ENCODE measurements at regions not wholly inside any gene's neighbourhood (a gene's known extent, or its start where the extent isn't known, plus 50 kb on each side); places are given as distances from the start of the nearest gene placed in this dataset.
"Not testable (repeated sequence)": the region's sequence is repeated elsewhere in the genome, so short reads cannot be mapped to it uniquely, and the experiment has no call there.

- Mint-ChIP-seq H3K4me3 (no peak overlapping the region), H3K27me3 (no peaks in the 10 kb centered on the region), H3K27ac (no peak overlapping the region), H3K36me3 (ENCODE audit: low read depth) (no peaks in the 10 kb centered on the region), H3K9me3 (peaks cover 8% of the 10 kb centered on the region), H3K4me1 (no peaks in the 10 kb centered on the region)
- CTCF ChIA-PET = no interaction called here
- DNase-seq = no peak
- POLR2A ChIA-PET = no interaction called here
Observed at GRCh38 chr16:5775916-5776315, 678.3 kb upstream of the EEF2KMT start.

- Mint-ChIP-seq H3K36me3 (ENCODE audit: low read depth) (no peaks in the 10 kb centered on the region), H3K27me3 (no peaks in the 10 kb centered on the region), H3K27ac (no peak overlapping the region), H3K4me1 (no peaks in the 10 kb centered on the region), H3K4me3 (no peak overlapping the region), H3K9me3 (peaks cover 10% of the 10 kb centered on the region)
- POLR2A ChIA-PET = no interaction called here
- CTCF ChIA-PET = no interaction called here
- DNase-seq = no peak
Observed at GRCh38 chr16:5770118-5770517, 672.5 kb upstream of the EEF2KMT start.

DNA sequence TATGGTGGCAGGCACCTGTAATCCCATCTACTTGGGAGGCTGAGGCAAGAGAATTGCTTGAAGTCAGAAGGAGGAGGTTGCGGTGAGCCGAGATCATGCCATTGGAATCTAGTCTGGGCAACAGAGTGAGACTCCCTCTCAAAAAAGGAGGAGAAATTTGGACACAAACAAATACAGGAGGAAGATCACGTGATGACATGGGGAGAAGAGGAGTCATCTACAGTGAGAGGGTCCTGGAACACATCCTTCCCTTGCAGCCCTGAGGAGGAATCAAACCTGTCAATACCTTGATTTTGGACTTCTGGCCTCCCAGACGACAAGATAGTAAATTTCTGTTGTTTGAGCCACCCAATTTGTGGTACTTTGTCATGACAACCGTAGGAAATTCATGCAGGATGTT, 671.9 kb upstream of the EEF2KMT start:
- no peaks in the 10 kb centered on the region for H3K4me1 Mint-ChIP-seq
- POLR2A ChIA-PET = no interaction called here
- CTCF ChIA-PET = no interaction called here

GRCh38 chr16:5768445-5768844, 670.9 kb upstream of the EEF2KMT start:
- H3K27me3 Mint-ChIP-seq = no peaks in the 10 kb centered on the region

More for the DNA sequence above, 671.9 kb upstream of the EEF2KMT start:
- Mint-ChIP-seq H3K27ac (no peak overlapping the region), H3K9me3 (peaks cover 10% of the 10 kb centered on the region), H3K4me3 (no peak overlapping the region), H3K36me3 (ENCODE audit: low read depth) (no peaks in the 10 kb centered on the region), H3K27me3 (no peaks in the 10 kb centered on the region)
- DNase-seq = no peak

DNA sequence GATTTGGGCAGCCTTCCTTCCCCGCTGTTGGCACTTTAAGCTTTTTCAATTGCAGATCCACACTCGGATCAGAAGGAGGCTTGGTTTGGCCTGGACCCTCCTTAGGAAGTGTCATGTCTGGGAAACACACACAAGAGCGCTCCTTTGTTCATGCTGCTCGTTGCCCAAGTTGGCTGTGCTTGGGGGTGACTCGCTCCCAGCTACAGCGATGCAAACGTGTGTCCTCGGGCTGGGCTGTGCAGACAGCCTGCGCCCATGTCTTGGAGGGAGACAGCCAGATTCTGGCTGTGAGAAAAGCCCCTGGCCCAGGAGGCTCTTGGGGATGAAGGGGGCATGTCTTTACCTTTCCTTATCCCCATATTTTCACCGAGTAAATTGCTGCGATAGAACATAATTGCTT, 665.6 kb upstream of the EEF2KMT start:
- H3K36me3 Mint-ChIP-seq (ENCODE audit: low read depth) = no peaks in the 10 kb centered on the region
- no peak overlapping the region for H3K4me3 Mint-ChIP-seq
- DNase-seq = no peak
- CTCF ChIA-PET = no interaction called here
- no peaks in the 10 kb centered on the region for H3K27me3 Mint-ChIP-seq
- no peak overlapping the region for H3K27ac Mint-ChIP-seq
- POLR2A ChIA-PET = no interaction called here
- H3K9me3 Mint-ChIP-seq = peaks cover 12% of the 10 kb centered on the region
- no peaks in the 10 kb centered on the region for H3K4me1 Mint-ChIP-seq

More at GRCh38 chr16:5768445-5768844, 670.9 kb upstream of the EEF2KMT start:
- Mint-ChIP-seq H3K4me1 (no peaks in the 10 kb centered on the region), H3K9me3 (peaks cover 10% of the 10 kb centered on the region), H3K4me3 (no peak overlapping the region), H3K36me3 (ENCODE audit: low read depth) (no peaks in the 10 kb centered on the region), H3K27ac (no peak overlapping the region)
- no peak for DNase-seq
- CTCF ChIA-PET = no interaction called here
- POLR2A ChIA-PET = no interaction called here

DNA sequence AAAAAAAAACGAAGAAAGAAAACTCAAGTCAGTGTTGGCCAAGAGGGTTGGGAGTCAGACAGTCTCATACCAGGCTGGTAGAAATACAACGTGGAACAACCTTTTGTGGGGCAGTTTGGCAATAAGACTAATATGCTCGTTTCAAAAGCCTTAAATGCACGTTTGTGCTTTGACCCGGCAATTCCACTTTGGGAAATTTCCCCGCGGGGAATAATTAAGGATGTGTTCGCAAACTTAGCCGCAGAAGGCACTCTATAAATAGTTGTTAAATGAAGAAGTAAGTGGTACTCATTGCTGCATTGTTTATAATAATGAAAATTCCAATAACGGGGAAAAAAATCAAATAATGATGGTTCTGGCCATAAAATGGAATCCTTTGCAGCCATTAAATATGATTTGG, 664.8 kb upstream of the EEF2KMT start:
- Mint-ChIP-seq H3K9me3 (peaks cover 12% of the 10 kb centered on the region), H3K4me1 (no peaks in the 10 kb centered on the region), H3K27ac (no peak overlapping the region), H3K36me3 (ENCODE audit: low read depth) (no peaks in the 10 kb centered on the region), H3K27me3 (no peaks in the 10 kb centered on the region), H3K4me3 (no peak overlapping the region)
- CTCF ChIA-PET = no interaction called here
- POLR2A ChIA-PET = no interaction called here
- DNase-seq = no peak

GRCh38 chr16:5761592-5761991, 664.0 kb upstream of the EEF2KMT start:
- no peak for DNase-seq
- CTCF ChIA-PET = no interaction called here
- Mint-ChIP-seq H3K36me3 (ENCODE audit: low read depth) (no peaks in the 10 kb centered on the region), H3K4me3 (no peak overlapping the region), H3K4me1 (no peaks in the 10 kb centered on the region), H3K9me3 (peaks cover 13% of the 10 kb centered on the region), H3K27ac (no peak overlapping the region), H3K27me3 (no peaks in the 10 kb centered on the region)
- POLR2A ChIA-PET = no interaction called here

DNA sequence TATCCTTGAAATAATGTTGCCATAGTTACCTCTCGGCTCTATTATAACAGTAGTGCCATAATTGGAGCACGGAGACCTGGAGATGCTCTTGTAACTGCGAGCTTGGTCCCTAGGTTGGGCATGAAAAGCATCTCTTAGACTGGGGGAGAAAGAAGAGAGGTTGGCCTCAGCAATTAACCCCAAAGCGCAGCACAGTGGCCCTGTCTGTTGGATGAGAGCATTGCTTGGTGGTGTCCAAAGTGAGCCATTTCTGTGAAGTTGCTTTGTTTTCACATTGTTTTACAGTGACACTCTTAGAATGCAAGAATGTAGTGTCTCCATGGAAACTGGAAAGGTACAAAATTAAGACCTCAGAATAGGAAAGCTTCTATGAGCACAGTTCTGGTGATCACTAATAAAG, 660.7 kb upstream of the EEF2KMT start:
- no peaks in the 10 kb centered on the region for H3K27me3 Mint-ChIP-seq
- POLR2A ChIA-PET = no interaction called here
- H3K36me3 Mint-ChIP-seq (ENCODE audit: low read depth) = no peaks in the 10 kb centered on the region
- CTCF ChIA-PET = no interaction called here
- H3K9me3 Mint-ChIP-seq = peaks cover 9% of the 10 kb centered on the region
- no peak overlapping the region for H3K27ac Mint-ChIP-seq
- no peak overlapping the region for H3K4me3 Mint-ChIP-seq
- H3K4me1 Mint-ChIP-seq = no peaks in the 10 kb centered on the region
- no peak for DNase-seq

- POLR2A ChIA-PET = no interaction called here
- no peaks in the 10 kb centered on the region for H3K4me1 Mint-ChIP-seq
- H3K27ac Mint-ChIP-seq = no peak overlapping the region
- no peak overlapping the region for H3K4me3 Mint-ChIP-seq
- H3K36me3 Mint-ChIP-seq (ENCODE audit: low read depth) = no peaks in the 10 kb centered on the region
- DNase-seq = no peak
- CTCF ChIA-PET = no interaction called here
- H3K27me3 Mint-ChIP-seq = no peaks in the 10 kb centered on the region
- peaks cover 11% of the 10 kb centered on the region for H3K9me3 Mint-ChIP-seq
Observed at GRCh38 chr16:5756969-5757368, 659.4 kb upstream of the EEF2KMT start.

- no peaks in the 10 kb centered on the region for H3K4me1 Mint-ChIP-seq
- H3K27me3 Mint-ChIP-seq = no peaks in the 10 kb centered on the region
- no peak for DNase-seq
- H3K27ac Mint-ChIP-seq = no peak overlapping the region
- H3K36me3 Mint-ChIP-seq (ENCODE audit: low read depth) = no peaks in the 10 kb centered on the region
- CTCF ChIA-PET = no interaction called here
- no peak overlapping the region for H3K4me3 Mint-ChIP-seq
- POLR2A ChIA-PET = no interaction called here
- H3K9me3 Mint-ChIP-seq = peaks cover 12% of the 10 kb centered on the region
Observed at GRCh38 chr16:5753381-5753780, 655.8 kb upstream of the EEF2KMT start.

DNA sequence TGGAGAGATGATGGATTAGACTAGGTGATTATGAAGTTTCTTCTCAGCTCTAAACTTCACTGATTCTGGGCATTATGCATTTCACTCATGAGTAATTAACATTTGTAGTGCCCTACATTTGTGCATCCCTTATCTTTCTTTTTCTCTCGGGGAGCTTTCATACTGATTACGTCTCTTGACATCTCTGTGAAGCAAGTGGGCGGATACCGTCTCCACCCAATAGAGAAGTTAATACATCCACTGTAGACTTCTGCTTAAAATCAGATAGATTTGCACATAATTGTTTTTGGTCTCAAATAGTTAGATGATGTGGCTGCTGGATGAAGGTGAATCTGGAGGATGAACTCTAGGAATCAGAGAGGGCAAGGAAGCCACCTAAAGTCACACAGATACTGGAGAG, 653.6 kb upstream of the EEF2KMT start:
- Mint-ChIP-seq H3K27ac (no peak overlapping the region), H3K27me3 (no peaks in the 10 kb centered on the region), H3K4me1 (no peaks in the 10 kb centered on the region), H3K9me3 (peaks cover 13% of the 10 kb centered on the region), H3K4me3 (no peak overlapping the region), H3K36me3 (ENCODE audit: low read depth) (no peaks in the 10 kb centered on the region)
- DNase-seq = no peak
- ChIA-PET CTCF (no interaction called here), POLR2A (no interaction called here)

DNA sequence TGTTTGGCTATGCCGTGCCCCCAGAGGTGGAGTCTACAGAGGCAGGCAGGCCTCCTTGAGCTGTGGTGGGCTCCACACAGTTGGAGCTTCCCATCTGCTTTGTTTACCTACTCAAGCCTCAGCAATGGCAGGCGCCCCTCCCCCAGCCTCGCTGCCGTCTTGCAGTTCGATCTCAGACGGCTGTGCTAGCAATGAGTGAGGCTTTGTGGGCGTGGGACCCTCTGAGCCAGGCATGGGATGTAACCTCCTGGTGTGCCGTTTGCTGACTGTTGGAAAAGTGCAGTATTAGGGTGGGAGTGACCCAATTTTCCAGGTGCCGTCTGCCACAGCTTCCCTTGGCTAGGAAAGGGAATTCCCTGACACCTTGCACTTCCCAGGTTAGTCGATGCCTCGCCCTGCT, 652.8 kb upstream of the EEF2KMT start:
- H3K4me1 Mint-ChIP-seq, CTCF ChIA-PET: not testable (repeated sequence)
- H3K9me3 Mint-ChIP-seq = peaks cover 13% of the 10 kb centered on the region

DNA sequence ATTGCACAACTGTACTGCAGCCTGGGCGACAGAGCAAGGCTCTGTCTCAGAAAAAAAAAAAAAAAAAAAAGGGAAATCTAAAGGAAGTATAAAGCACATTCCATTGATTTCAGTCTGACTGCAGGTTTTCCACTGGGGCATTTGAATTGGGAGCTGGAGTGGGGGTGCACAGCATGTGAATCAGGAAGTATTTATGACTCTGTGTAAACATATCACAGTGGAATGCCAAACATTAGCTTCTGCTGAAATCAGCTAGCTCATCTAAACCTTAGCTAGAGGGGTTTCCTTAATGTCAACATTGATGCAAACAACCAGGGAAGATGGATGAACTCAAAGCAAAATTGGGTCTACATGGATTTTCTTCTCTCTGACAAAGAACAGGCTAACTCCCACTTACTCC, 641.0 kb upstream of the EEF2KMT start:
- CTCF ChIA-PET = no interaction called here
- Mint-ChIP-seq H3K9me3 (peaks cover 23% of the 10 kb centered on the region), H3K27me3 (no peaks in the 10 kb centered on the region), H3K36me3 (ENCODE audit: low read depth) (no peaks in the 10 kb centered on the region), H3K4me3 (no peak overlapping the region), H3K27ac (no peak overlapping the region), H3K4me1 (no peaks in the 10 kb centered on the region)
- POLR2A ChIA-PET = no interaction called here
- DNase-seq = no peak

More for the DNA sequence above, 652.8 kb upstream of the EEF2KMT start:
- DNase-seq; H3K4me3 Mint-ChIP-seq; H3K36me3 Mint-ChIP-seq (ENCODE audit: low read depth); POLR2A ChIA-PET; H3K27me3 Mint-ChIP-seq; H3K27ac Mint-ChIP-seq: not testable (repeated sequence)

GRCh38 chr16:5736209-5736930, 638.8 kb upstream of the EEF2KMT start:
- Mint-ChIP-seq H3K9me3 (peaks cover 27% of the 10 kb centered on the region), H3K27me3 (no peaks in the 10 kb centered on the region), H3K4me1 (no peaks in the 10 kb centered on the region), H3K27ac (no peak overlapping the region), H3K4me3 (no peak overlapping the region), H3K36me3 (ENCODE audit: low read depth) (no peaks in the 10 kb centered on the region)
- no peak for DNase-seq
- ChIA-PET POLR2A (no interaction called here), CTCF (no interaction called here)

GRCh38 chr16:5735444-5735843, 637.8 kb upstream of the EEF2KMT start:
- Mint-ChIP-seq H3K4me1 (no peaks in the 10 kb centered on the region), H3K4me3 (no peak overlapping the region), H3K27ac (no peak overlapping the region), H3K9me3 (peaks cover 20% of the 10 kb centered on the region), H3K27me3 (no peaks in the 10 kb centered on the region), H3K36me3 (ENCODE audit: low read depth) (no peaks in the 10 kb centered on the region)
- DNase-seq = no peak
- CTCF ChIA-PET = no interaction called here
- POLR2A ChIA-PET = no interaction called here
